ENCODE measurements at regions not wholly inside any gene's neighbourhood (a gene's known extent, or its start where the extent isn't known, plus 50 kb on each side); places are given as distances from the start of the nearest gene placed in this dataset.

DNA sequence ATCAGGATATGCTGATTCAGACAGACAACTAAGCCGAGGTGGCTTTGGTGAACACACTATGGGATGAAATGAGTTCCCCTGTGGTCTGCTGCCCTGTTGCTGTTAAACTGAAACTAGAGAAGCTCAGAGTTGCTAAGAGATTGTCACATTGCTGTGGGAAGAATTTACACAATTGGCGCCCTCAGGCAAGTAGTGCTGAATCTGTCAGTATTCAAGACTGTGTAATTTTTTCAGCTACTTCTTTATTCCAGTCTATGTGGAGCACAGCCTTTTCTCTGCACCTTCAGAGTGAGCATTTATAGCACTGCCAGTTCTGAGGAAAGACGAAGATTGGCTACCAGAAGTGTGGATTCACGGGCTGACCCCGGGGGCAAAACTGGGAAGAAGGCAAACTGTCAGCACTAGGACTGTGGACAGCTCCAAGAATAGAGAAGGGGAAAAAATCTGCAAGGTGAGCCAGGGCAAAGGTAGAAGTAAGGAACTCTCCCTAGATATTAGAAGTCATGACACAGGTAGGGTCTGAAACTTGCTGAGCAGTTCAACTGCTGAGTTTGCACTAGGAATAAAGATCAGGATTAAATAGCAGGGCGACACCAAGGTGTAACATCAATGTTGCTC, 218.8 kb upstream of the TMPO start:
- DNase-seq: no peak

DNA sequence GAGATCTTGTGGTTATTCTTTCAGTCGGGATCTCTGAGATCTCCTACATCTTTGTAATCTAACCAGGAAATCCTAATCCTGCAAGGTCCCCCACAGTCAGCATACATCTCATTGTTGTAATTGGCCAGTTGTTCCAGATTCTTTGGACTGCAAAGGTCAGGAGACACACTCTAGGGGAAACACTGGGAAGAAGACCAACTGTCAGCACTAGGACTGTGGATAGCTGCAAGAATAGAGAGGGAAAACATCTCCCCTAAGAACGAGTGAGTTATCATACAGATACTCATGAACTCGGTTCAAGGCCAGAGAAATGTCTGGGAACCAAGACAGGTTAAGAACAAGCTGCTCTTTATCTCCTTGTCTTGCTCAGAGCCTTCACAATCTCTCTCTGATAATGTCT, 217.9 kb upstream of the TMPO start:
- no peak for DNase-seq

DNA sequence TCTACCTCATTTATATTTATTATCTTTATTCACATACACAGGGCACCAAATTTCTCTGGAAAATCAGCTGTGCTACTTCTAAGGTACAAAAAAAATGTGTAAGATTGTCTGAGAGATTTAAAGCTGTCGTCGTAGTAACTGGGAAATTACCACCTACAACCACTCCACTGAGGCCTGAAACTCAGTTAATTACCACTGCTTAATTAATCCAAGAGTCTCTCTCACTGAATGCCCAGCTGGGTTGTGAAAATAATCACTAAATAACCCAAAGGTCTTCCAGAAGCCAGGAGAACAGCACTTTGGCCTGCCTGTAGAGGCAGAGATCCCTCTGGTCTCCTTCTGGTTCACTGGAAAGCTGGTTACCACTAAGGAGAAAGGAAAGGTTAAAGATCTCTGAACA, 207.2 kb upstream of the TMPO start:
- DNase-seq: no peak

DNA sequence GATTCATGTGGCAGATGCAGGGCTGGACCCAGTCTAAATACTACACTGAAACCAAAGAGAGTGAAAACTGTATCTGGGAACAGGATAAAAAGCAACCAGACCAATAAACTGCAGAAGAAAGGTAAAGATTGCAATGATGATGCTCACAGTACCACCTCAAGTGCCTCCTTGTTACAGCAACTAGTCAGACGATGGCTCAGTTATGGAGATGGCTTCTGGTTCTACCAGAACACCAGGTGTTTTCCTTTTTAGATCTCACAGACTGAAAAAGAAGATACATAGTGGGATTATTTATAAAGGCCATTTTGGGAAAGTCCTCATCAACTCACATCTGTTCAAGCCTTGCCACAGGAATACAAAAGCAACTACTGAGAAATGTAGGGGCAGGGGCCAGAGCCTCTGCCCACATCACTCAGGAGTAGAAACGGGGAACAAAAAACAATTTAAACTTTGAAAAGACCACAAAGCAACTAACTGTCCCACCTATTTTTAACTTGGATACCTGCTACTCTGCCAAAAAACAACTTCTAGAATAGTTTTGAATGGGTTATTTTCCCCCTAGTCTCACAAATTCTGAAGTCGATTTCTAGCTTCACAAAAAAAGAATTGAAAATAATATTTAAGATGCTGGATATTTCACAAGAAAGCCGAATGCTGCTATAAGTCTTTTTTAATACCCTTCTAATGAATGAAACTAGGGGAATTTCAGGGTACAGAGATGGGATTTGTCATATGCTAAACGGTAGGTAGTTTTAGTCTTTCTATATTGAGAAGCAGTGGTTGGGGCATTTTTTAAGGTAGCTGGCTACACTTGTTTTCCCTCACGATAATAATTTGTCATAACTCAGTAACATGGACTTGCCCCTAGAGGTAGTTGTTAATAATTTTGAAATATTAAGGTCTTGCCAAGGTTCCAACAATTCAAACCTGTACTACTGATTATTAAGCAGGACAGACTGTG, 197.2 kb upstream of the TMPO start:
- DNase-seq: no peak

DNA sequence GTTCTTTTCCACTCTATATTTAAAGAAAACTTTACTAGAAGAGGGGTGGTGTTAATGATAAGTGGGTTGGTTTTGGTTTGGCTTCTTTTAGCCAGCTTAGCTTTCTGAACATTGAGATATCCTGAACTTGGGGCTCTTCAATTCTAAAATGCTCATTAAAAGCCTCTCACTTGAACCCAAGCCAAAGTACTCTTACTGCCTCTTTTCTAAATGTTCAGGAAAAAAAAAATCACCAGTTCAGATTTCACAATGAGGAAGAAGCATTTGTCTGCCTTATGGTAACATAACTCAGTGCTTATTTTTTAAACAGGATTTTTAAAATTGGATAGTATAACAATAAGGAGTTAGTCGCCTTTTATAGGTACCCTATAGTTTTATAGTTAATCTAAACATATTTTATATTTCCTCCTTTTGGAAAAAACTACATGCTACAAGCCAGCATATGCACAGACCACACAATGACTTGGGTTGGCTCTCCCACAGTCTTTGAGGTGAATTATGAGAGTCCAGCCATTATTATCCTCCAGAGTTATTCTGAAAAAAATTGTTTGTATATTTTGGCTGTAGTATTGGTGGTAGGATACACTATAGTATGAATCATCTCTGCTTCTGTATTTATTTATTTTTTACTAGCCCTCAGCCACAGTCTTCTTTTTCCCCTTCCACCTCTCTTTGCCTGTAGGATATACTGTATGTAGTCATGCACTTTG, 195.5 kb upstream of the TMPO start:
- no peak for DNase-seq

DNA sequence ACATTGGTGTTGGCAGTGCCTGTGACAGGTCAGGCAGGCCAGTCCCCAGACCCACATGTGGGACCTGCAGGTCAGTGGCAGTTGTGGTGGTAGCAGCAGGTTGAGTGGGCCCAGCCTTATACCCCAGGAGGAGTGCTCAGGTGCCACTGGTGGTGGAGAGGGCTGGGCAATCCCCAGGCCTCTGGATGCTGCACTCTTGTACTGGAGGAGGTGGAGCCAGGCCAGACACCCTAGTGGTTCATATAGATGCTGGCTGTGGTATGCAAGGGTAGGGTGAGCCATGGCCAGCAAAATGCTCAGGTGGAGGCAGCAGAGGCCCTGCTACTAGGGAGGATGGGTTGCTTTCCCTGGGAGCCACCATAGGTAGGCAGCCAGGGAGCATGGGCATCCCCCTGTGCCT, 190.4 kb upstream of the TMPO start:
- DNase-seq: no peak

DNA sequence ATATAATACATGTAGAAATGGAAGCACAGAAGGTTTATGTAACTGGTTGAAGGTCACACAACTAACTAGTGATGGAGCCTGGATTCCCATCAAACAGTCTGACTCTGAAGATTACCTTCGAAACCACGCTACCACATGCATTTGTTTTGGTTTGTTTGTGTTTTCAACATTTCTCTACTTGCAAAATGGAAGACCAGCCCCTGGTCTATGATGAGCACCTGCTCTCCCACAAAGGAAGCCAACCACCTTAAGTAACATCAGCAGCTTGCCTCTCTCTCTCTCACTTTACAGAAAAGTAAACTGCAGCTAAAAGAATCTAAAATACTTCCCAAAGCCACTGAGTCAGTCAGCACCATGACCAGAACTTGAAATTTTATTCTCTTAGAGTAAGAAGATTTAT, 186.9 kb upstream of the TMPO start:
- no peak for DNase-seq

DNA sequence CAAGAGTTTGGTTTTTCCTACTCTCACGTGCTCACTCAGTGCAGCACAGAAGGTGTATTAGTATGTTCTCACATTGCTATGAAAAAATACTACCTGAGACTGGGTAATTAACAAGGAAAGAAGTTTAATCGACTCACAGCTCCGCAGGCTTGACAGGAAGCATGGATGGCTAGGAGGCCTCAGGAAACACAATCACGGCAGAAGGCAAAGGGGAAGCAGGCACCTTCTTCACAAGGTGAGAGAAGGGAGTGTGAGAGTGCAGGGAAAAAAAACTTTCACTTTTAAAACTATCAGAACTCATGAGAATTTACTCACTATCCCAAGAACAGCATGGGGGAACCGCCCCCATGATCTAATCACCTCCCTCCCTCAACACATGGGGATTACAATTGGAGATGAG, 185.8 kb upstream of the TMPO start:
- DNase-seq: no peak

DNA sequence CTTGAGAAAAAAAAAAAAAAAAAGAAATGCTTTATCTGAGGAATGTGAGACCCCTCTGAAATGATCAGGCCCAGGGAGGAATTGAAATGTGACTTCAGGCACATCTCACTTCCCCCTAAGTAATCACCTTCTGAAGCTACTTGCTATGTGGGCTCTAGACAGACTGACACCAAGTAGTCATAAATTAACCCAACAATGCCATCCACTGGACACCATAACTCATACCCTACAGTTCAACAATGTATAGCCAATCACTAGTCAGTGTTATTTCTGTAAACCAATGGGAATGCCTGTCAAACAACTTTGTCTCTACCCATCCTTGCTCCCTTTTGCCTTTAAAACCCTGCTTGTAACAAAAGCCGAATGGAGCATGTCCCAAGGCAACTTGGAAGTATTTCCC, 182.7 kb upstream of the TMPO start:
- DNase-seq: no peak

DNA sequence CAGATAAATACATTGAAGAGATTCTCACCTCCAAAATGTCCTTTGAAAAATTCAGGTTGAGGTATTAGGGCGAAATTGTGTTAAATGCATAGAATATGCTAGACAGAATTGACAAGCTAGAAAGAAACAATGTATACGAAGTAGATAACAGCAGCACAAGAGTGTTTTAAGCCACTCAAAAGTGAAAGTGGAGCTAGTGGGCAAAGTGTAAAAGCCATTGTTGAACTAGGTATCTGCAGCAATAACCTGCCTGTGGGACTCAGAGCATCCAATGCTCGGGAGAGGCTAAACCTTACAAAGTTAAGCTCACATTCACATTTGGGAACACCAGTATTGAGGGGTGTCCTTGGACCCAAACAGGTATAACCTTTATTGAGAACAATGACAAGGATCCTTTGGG, 180.6 kb upstream of the TMPO start:
- DNase-seq: no peak

DNA sequence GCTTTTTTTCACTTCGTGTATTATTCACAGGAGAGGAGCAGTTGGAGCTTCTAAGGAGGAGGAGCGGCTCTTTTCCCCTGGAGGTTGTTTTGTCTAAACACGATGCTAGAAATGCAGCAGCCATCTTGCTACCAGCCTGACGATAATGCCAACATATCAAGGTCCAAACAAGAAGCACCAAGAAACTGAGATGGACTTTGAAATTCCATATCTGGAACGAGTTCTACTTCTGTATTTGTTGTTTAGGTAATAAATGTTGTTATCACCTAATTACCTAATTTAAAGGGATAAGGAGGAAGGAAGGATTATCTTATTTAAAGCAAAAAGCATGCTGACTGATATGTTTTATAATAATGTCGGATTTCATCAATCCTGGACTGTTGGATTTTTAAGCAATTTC, 174.4 kb upstream of the TMPO start:
- DNase-seq: no peak

DNA sequence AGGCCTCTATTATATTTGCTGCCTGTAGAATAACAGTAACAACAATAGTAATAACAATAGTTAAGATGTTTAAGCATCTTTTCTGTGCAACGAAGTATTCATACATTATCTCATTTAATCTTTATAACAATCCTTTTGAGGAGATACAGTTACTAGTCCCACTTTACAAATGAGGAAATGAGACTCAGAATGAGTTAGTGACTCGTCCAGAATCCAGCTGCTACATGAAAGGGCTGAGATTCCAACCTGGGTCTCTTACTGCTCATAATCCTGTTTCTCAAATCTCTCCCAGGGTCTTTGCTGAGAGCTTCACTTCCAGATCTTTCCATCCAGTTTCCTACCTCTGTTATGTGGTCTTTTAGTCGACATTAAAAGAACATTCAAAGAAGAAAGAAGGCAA, 173.7 kb upstream of the TMPO start:
- no peak for DNase-seq

DNA sequence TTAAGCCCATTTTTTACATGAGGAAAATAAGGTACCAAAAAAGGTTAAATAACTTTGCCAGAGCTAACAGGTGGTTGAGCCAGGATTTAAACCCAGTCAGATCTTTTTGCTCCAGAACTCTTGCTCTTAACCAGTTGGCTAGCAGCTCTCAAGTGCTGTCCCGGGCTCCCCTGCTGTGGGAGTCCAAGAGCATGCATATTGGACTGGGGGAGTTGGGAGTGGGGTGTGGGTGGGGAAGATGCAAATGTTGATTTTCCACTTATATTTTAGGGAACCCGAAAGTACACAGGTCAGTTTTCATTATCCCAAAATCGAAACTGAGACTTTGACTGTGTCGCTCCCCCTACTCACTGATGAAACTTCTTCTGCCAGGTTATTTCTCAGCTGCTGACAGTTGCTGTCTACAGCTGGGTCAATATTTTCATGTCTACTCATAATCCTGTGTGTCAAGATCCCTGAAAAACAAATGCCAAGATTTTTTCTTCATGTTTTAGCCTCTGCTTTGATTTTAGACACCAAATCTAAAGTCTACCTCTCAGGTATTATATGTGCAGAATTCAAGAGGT, 172.3 kb upstream of the TMPO start:
- no peak for DNase-seq

DNA sequence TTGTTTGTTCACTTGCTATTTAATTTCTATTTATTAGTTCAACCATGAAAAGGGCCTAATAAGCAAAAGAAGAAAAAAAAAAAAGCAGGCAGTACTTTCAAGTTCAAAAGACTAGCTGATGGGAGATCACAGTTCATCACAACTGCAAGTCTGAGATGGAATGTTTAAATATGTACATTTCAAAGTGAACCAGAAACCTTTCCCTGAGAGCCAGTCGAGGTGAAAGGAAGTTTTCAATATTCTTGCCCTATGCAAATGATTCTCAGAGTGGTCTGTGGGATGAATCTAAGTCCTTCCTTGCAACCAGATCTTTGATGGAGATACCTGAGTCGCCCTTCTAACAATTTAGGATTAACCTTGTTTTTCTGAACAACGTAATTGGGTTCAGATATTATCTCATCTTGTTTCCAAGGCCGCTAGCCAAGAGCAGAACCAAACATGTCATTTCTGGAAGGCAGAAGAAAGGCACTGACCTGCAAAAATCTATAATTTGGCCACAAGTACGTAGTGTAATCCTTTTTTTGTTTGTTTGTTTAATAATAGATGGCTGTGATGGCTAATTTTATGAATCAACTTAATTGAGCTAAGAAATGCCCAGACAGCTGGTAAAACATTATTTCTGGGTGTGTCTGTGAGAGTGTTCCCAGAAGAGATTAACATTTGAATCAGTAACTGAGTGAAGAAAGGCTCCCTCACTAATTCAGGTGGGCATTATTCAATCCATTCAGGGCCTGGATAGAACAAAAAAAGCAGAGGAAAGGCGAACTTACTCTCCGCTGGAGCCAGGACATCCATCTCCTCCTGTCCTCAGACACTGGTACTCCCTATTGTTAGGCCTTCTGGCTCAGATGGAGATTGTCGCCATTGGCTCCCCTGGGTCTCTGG, 171.1 kb upstream of the TMPO start:
- no peak for DNase-seq

DNA sequence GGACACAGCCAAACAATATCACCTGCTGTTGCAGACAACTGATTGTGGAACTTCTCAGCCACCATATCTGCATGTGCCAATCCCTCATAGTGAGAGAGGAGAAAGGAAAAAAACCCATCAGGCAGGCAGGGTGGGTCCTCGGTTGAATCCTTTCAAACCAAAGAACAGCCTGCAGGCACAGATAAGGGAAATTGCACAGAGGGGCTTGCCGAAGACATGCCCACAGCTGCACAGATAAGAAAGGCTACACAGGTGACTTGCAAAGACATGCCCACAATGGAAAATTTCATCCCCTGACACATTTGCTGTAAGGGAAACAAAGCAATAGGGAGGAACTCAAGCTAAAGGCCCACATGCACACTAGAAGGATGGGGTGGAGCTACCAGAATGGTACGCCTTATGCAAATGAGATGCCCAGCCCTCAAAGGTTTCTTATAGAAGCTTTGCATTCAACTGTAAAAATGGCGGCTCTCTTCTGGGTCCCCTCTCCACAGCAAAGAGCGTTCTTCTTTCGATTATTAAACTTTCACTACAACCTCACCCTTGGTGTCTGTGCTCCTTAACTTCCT, 170.0 kb upstream of the TMPO start:
- DNase-seq: no peak

DNA sequence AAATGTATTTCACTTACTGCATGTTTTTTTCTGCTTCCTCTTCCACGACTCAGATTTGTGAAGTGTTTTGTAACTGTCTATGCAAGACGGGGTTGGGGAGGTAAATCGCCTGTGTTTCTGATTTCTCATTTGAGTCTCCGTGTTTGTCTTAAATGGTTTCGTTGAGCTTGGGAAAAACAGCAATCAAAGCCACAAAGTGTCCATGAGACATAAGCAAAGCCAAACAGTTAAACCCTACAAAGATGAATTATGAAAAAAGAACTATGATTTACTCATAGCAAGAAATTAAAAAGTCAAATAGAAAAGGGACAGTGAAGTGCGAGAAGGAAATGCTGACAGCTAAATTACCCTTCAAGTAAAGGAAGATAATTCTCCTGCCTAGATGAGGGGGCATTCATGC, 164.3 kb upstream of the TMPO start:
- no peak for DNase-seq

DNA sequence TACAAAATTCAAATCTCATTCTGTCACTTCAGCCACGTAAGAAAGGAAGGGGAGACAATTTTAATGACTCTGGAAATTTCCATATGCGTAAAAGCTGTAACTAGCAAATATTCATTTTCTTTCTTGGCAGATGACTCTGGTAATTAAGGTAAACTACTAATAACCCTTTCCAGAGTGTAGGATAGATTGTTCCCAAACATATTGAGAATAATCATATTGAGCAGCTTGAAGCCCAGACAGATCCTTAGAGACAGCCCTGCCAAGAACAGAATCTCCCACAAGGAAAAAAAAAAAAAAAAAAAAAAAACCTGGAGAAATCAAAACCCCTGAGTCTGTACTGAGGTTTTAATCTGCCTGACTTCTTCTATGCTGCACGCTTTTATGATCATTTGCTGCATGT, 163.6 kb upstream of the TMPO start:
- DNase-seq: no peak

DNA sequence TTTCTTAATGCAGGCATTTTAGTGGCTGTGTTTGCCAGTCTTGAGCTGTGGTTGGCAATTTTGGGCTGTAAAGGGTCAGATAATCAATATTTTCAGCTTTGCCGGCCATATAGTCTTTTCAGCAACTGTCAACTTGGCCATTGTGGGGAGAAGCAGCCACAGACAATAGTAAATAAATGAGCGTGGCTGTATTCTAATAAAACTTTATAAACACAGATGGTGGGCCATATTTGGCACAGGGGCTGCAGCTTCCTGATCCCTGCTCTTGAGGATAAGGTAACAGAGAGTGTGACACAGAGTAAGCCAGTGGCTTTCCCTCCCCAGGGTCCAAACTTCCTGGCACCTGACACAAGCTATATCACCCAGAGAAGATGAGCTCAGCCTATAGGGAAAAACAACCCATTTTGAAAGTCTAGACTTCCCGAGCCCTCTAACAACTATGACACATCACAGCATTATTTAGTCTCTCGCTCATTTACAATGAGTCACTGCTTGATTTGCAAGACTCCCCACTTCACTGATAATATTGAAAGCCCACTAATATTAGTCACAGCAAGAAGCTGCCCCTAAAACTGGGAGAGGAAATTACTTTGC, 163.1 kb upstream of the TMPO start:
- DNase-seq: no peak

DNA sequence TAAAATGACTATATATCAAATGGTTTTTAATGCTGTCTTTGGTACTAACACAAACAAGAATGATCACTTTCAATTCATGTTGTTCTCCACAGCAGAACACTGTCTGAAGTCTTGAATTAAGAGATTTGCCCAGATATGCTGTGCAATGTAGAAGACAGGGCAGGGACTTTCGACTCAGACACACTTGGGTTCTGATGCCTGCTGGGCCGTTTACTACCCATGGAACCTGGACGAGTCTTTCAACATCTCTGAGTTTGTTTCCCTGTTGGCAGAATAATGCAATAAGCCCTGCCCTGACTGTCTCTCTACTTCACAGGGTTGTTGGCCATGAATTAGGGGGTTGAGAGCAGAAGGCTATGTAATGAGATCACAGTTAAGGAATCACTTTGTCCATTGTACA, 162.6 kb upstream of the TMPO start:
- DNase-seq: no peak

DNA sequence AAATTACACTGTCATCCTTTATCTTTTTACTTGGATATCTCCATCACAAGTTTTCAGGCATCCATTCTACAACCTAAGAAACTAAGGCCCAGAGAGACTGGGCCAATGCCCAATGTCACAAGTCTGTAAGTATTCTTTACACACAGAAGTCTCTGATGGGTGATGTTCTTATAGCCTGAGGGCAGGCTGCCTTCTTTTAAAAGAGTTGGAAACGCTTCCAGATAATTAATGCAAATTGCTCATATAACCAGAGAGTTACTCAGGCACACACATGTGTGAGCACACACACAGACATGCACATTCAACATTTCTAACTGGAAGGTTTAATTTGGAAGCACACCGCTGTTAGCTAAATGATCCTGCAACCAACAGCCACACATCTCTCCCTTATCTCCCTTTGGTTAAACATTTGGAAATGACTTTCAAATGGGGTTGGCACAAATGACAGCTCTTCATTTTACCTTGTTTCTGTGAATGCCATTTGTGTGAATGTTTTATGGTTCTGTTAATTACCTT, 160.8 kb upstream of the TMPO start:
- DNase-seq: no peak

DNA sequence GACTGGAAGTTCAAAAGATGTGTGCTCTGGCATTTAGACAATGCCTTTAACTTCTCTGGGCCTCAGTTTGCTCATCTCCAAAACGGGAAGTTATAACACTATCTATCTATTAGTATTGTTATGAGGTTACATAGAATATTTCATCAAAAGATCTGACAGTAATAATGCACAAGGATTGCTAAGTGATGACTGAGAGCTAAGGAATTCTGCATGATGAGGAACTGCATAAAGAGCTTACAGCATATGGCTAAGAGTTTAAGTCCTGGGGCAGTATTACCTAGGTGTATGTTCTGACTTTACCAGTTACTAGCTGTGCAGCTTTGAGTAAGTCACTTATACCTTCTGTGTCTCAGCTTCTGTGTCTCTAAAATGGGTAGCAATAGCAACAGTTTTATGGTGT, 160.1 kb upstream of the TMPO start:
- no peak for DNase-seq

DNA sequence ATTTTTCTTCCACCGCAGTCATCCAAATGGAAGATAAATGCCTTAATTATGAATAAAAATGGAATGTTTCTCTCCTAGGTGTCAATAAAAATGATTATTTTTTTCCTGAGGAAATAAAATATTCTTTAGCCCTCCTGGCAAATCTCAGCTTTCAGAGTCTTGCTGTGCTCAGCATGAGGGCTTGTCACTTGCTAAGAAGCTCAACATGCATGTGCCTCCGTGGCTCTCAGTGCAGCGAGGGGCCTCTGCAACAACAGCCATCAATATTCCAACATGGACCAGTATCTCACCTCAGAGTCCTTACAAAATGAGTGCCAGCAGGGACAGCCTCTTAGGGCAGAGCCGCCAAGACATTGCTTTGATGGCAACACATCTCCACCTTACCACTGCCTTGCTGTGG, 159.5 kb upstream of the TMPO start:
- DNase-seq: no peak

Measured in GDM1 (cell line).